ENCODE measurements at regions not wholly inside any gene's neighbourhood (a gene's known extent, or its start where the extent isn't known, plus 50 kb on each side); places are given as distances from the start of the nearest gene placed in this dataset.

- TF ChIP-seq POLR2A (IDR thresholded peaks at IDR 0.05) = no peak
- DNase-seq = no peak
- WGBS, 3 donors = 94 to 97% (median 95%) methylated on average over 5 of the region's 5 CpGs
- Histone ChIP-seq H3K4me1 (ENCODE audit: insufficient read depth) (no peaks in the 10 kb centered on the region), H3K9me3 (no peaks in the 10 kb centered on the region), H3K4me3 (no peak overlapping the region), H3K27me3 (no peaks in the 10 kb centered on the region), H3K36me3 (no peaks in the 10 kb centered on the region), H3K27ac (no peak overlapping the region)
- intact Hi-C loops (cut with DNase I) = no loop called here
Observed at GRCh38 chr3:20849975-20850374, 664.0 kb upstream of the SGO1 start.

GRCh38 chr3:20846832-20847231 lies 660.8 kb upstream of the SGO1 start:
- no peaks in the 10 kb centered on the region for H3K9me3 ChIP-seq

GRCh38 chr3:20846066-20846465 lies 660.1 kb upstream of the SGO1 start:
- no peak for TF ChIP-seq POLR2A (IDR thresholded peaks at IDR 0.05)
- no peak for TF ChIP-seq CTCF (IDR thresholded peaks at IDR 0.05)
- no peak for TF ChIP-seq EP300 (IDR thresholded peaks at IDR 0.05)
- Histone ChIP-seq H3K27me3 (no peaks in the 10 kb centered on the region), H3K9me3 (no peaks in the 10 kb centered on the region), H3K27ac (no peak overlapping the region), H3K4me1 (ENCODE audit: insufficient read depth) (no peaks in the 10 kb centered on the region), H3K36me3 (no peaks in the 10 kb centered on the region), H3K4me3 (no peak overlapping the region)
- intact Hi-C loops (cut with DNase I) = no loop called here
- no peak for DNase-seq
- 96 to 97% (median 97%) methylated on average over 2 of the region's 2 CpGs for WGBS, 3 donors

More at GRCh38 chr3:20846832-20847231, 660.8 kb upstream of the SGO1 start:
- Histone ChIP-seq H3K27ac (no peak overlapping the region), H3K27me3 (no peaks in the 10 kb centered on the region), H3K4me1 (ENCODE audit: insufficient read depth) (no peaks in the 10 kb centered on the region), H3K4me3 (no peak overlapping the region), H3K36me3 (no peaks in the 10 kb centered on the region)
- intact Hi-C loops (cut with DNase I) = no loop called here
- WGBS, 3 donors = 87 to 88% (median 88%) methylated on average over 3 of the region's 3 CpGs
- TF ChIP-seq CTCF (IDR thresholded peaks at IDR 0.05) (no peak), EP300 (IDR thresholded peaks at IDR 0.05) (no peak), POLR2A (IDR thresholded peaks at IDR 0.05) (no peak)
- no peak for DNase-seq

GRCh38 chr3:20844851-20845250 lies 658.8 kb upstream of the SGO1 start:
- Histone ChIP-seq H3K9me3 (no peaks in the 10 kb centered on the region), H3K4me3 (no peak overlapping the region), H3K4me1 (ENCODE audit: insufficient read depth) (no peaks in the 10 kb centered on the region), H3K27me3 (no peaks in the 10 kb centered on the region), H3K27ac (no peak overlapping the region), H3K36me3 (no peaks in the 10 kb centered on the region)
- 64 to 70% (median 64%) methylated on average over 5 of the region's 5 CpGs for WGBS, 3 donors
- no peak for TF ChIP-seq POLR2A (IDR thresholded peaks at IDR 0.05)
- no peak for TF ChIP-seq EP300 (IDR thresholded peaks at IDR 0.05)
- TF ChIP-seq CTCF (IDR thresholded peaks at IDR 0.05) = no peak
- no peak for DNase-seq
- intact Hi-C loops (cut with DNase I) = no loop called here

- DNase-seq = no peak
- no peaks in the 10 kb centered on the region for H3K27me3 ChIP-seq
- H3K9me3 ChIP-seq = no peaks in the 10 kb centered on the region
- no peaks in the 10 kb centered on the region for H3K4me1 ChIP-seq (ENCODE audit: insufficient read depth)
- 32 to 65% (median 44%) methylated on average over 3 of the region's 3 CpGs for WGBS, 3 donors
- TF ChIP-seq EP300 (IDR thresholded peaks at IDR 0.05) (no peak), POLR2A (IDR thresholded peaks at IDR 0.05) (no peak), CTCF (IDR thresholded peaks at IDR 0.05) (no peak)
- intact Hi-C loops (cut with DNase I) = no loop called here
- no peaks in the 10 kb centered on the region for H3K36me3 ChIP-seq
- no peak overlapping the region for H3K27ac ChIP-seq
- no peak overlapping the region for H3K4me3 ChIP-seq
Observed at GRCh38 chr3:20842594-20843436, 656.8 kb upstream of the SGO1 start.
